ENCODE measurements at regions not wholly inside any gene's neighbourhood (a gene's known extent, or its start where the extent isn't known, plus 50 kb on each side); places are given as distances from the start of the nearest gene placed in this dataset.
"Not testable (repeated sequence)": the region's sequence is repeated elsewhere in the genome, so short reads cannot be mapped to it uniquely, and the experiment has no call there.

DNA sequence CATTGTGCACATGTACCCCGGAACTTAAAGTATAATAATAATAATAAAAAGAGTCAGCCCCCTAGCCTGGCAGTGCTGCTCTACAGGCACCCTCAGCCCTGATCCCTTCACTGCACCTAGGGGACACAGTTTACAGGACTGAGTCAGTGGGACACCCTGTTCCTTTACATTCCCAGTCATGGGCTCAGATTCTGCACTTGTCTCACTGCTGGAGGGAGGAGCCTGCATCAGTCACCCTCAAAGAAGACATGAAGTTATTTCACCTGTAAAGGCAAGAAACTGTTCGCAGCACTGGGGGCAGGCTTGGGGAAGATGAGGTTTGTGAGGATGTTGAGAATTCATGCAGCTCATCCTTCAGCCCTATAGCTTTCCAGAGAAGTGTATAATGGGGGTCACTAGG lies 50.7 kb upstream of the VPREB1 start:
- ChIA-PET CTCF (no interaction called here), POLR2A (no interaction called here)
- no peaks in the 10 kb centered on the region for H3K36me3 Mint-ChIP-seq (ENCODE audit: low read depth)

DNA sequence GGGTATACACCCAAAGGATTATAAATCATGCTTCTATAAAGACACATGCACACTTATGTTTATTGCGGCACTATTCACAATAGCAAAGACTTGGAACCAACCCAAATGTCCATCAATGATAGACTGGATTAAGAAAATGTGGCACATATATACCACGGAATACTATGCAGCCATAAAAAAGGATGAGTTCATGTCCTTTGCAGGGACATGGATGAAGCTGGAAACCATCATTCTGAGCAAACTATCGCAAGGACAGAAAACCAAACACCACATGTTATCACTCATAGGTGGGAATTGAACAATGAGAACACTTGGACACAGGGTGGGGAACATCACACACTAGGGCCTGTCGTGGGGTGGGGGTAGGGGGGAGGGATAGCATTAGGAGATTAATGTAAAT lies 51.1 kb upstream of the VPREB1 start:
- H3K4me1 Mint-ChIP-seq (ENCODE audit: low read depth); H3K36me3 Mint-ChIP-seq (ENCODE audit: low read depth); POLR2A ChIA-PET; H3K27ac Mint-ChIP-seq; CTCF ChIA-PET; H3K9me3 Mint-ChIP-seq (ENCODE audit: insufficient read depth); DNase-seq; ATAC-seq; H3K4me3 Mint-ChIP-seq: not testable (repeated sequence)
- H3K27me3 Mint-ChIP-seq (ENCODE audit: low read depth): peaks cover 38% of the 10 kb centered on the region

More for the DNA sequence above, 50.7 kb upstream of the VPREB1 start:
- no peaks in the 10 kb centered on the region for H3K9me3 Mint-ChIP-seq (ENCODE audit: insufficient read depth)
- DNase-seq (no peak), ATAC-seq (no peak)
- H3K4me1 Mint-ChIP-seq (ENCODE audit: low read depth): peaks cover 2% of the 10 kb centered on the region
- peaks cover 36% of the 10 kb centered on the region for H3K27me3 Mint-ChIP-seq (ENCODE audit: low read depth)
- H3K4me3 Mint-ChIP-seq: no peak overlapping the region
- H3K27ac Mint-ChIP-seq: no peak overlapping the region

DNA sequence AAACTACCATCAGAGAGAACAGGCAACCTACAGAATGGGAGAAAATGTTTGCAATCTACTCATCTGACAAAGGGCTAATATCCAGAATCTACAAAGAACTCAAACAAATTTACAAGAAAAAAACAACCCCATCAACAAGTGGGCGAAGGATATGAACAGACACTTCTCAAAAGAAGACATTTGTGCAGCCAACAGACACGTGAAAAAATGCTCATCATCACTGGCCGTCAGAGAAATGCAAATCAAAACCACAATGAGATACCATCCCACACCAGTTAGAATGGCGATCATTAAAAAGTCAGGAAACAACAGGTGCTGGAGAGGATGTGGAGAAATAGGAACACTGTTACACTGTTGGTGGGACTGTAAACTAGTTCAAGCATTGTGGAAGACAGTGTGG lies 51.6 kb upstream of the VPREB1 start:
- H3K4me1 Mint-ChIP-seq (ENCODE audit: low read depth); H3K36me3 Mint-ChIP-seq (ENCODE audit: low read depth); H3K27ac Mint-ChIP-seq; CTCF ChIA-PET; H3K9me3 Mint-ChIP-seq (ENCODE audit: insufficient read depth); H3K4me3 Mint-ChIP-seq; POLR2A ChIA-PET; DNase-seq; ATAC-seq: not testable (repeated sequence)
- H3K27me3 Mint-ChIP-seq (ENCODE audit: low read depth): peaks cover 40% of the 10 kb centered on the region

DNA sequence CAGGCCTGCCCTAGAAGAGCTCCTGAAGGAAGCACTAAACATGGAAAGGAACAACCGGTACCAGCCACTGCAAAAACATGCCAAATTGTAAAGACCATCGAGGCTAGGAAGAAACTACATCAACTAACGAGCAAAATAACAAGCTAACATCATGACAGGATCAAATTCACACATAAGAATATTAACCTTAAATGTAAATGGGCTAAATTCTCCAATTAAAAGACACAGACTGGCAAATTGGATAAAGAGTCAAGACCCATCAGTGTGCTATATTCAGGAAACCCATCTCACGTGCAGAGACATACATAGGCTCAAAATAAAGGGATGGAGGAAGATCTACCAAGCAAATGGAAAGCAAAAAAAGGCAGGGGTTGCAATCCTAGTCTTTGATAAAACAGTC lies 54.8 kb upstream of the VPREB1 start:
- POLR2A ChIA-PET; CTCF ChIA-PET; DNase-seq; H3K36me3 Mint-ChIP-seq (ENCODE audit: low read depth); ATAC-seq; H3K4me3 Mint-ChIP-seq; H3K9me3 Mint-ChIP-seq (ENCODE audit: insufficient read depth); H3K4me1 Mint-ChIP-seq (ENCODE audit: low read depth); H3K27ac Mint-ChIP-seq: not testable (repeated sequence)
- peaks cover 54% of the 10 kb centered on the region for H3K27me3 Mint-ChIP-seq (ENCODE audit: low read depth)

DNA sequence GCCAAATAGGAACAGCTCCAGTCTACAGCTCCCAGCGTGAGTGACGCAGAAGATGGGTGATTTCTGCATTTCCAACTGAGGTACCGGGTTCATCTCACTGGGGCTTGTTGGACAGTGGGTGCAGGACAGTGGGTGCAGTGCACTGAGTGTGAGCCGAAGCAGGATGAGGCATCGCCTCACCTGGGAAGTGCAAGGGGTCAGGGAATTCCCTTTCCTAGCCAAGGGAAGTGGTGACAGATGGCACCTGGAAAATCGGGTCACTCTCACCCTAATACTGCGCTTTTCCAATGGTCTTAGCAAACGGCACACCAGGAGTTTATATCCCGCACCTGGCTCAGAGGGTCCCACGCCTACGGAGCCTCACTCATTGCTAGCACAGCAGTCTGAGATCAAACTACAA lies 56.7 kb upstream of the VPREB1 start:
- DNase-seq; H3K4me3 Mint-ChIP-seq; POLR2A ChIA-PET; ATAC-seq; H3K27ac Mint-ChIP-seq; CTCF ChIA-PET; H3K9me3 Mint-ChIP-seq (ENCODE audit: insufficient read depth); H3K4me1 Mint-ChIP-seq (ENCODE audit: low read depth); H3K36me3 Mint-ChIP-seq (ENCODE audit: low read depth): not testable (repeated sequence)
- H3K27me3 Mint-ChIP-seq (ENCODE audit: low read depth): peaks cover 57% of the 10 kb centered on the region

DNA sequence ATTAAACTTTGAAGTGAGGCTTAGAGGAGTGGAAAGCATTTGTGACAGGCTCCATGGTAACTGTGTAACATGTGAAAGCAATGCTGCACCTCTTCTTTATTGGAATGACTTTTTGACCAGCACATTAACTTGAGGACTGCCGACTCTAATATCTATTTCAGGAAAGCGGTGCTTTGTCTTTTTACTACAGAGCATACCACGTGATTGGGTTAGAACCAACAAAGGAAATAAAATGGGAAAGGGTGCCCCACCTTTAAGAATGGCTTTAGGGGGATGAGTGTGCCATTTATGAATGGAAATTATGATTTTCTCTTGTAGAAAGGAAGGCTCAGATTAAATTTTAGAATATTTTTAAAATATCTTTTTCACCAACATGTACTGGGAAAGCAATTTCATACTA lies 57.3 kb upstream of the VPREB1 start:
- no peaks in the 10 kb centered on the region for H3K9me3 Mint-ChIP-seq (ENCODE audit: insufficient read depth)
- POLR2A ChIA-PET: no interaction called here
- no peaks in the 10 kb centered on the region for H3K4me1 Mint-ChIP-seq (ENCODE audit: low read depth)
- no peak for DNase-seq
- H3K4me3 Mint-ChIP-seq: no peak overlapping the region
- no peaks in the 10 kb centered on the region for H3K36me3 Mint-ChIP-seq (ENCODE audit: low read depth)
- no peak overlapping the region for H3K27ac Mint-ChIP-seq
- CTCF ChIA-PET: interaction anchor here (4.3 kb wide), 1 partner anchor 9 kb away, joined by 25 read pairs; no protein-coding TSS in a partner anchor
- ATAC-seq: no peak
- H3K27me3 Mint-ChIP-seq (ENCODE audit: low read depth): peaks cover 58% of the 10 kb centered on the region

DNA sequence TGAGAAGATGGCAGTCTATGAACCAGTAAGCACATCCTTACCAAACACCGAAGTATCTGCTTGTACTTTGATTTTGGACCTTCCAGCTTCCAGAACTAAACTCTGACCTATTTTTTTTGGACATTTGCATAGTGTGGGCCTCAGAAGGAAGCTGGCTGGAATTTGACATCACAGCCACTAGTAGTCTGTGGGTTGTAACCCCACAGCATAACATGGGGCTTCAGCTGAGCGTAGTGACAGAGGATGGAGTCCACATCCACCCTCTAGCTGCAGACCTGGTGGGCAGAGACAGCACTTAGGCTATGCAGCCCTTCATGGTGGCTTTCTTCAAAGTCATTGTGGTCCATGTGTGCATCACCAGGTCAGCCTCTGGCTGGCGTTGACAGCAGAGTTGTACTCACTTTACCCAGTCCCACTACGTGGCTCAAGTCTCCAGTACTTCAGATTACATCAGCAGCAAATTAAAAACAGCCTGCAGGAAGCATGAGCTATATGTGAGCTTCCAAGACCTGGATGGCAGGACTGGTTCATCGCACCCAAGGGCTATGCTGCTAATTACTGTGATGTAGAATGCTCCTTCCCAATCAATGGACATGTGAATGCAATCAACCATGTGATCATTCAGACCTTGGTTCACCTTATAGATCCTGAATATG lies 58.6 kb upstream of the VPREB1 start:
- H3K4me3 Mint-ChIP-seq: no peak overlapping the region
- H3K36me3 Mint-ChIP-seq (ENCODE audit: low read depth): no peaks in the 10 kb centered on the region
- no peak for DNase-seq
- no peaks in the 10 kb centered on the region for H3K9me3 Mint-ChIP-seq (ENCODE audit: insufficient read depth)
- H3K27me3 Mint-ChIP-seq (ENCODE audit: low read depth): peaks cover 50% of the 10 kb centered on the region
- no peaks in the 10 kb centered on the region for H3K4me1 Mint-ChIP-seq (ENCODE audit: low read depth)
- CTCF ChIA-PET: interaction anchor here (0.9 to 4.3 kb wide), 3 partner anchors 10 to 22 kb away, joined by 3 to 25 read pairs (median 4); no protein-coding TSS in a partner anchor
- ATAC-seq: no peak
- POLR2A ChIA-PET: no interaction called here
- H3K27ac Mint-ChIP-seq: no peak overlapping the region

DNA sequence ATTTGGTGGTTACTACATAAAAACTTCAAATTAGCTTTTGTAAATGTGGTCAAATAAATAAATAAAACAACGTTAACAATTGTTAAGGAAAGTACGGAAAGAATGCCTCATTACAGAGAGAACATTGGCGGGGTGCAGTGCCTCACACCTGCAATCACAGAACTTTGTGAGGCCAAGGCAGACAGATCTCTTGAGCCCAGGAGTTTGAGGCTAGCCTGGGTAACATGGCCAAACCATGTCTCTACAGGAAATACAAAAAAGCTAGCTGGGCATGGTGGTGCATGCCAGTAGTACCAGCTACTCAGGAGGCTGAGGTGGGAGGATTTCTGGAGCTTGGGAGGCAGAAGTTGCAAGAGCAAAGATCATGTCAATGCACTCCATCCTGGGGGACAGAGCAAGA lies 59.4 kb upstream of the VPREB1 start:
- ATAC-seq: no peak
- H3K4me1 Mint-ChIP-seq (ENCODE audit: low read depth): no peaks in the 10 kb centered on the region
- peaks cover 42% of the 10 kb centered on the region for H3K27me3 Mint-ChIP-seq (ENCODE audit: low read depth)
- no peak overlapping the region for H3K4me3 Mint-ChIP-seq
- no peaks in the 10 kb centered on the region for H3K36me3 Mint-ChIP-seq (ENCODE audit: low read depth)
- ChIA-PET CTCF (interaction anchor here (1.1 to 4.3 kb wide), 2 partner anchors 11 to 21 kb away, joined by 3 to 25 read pairs; no protein-coding TSS in a partner anchor), POLR2A (no interaction called here)
- no peak for DNase-seq
- no peaks in the 10 kb centered on the region for H3K9me3 Mint-ChIP-seq (ENCODE audit: insufficient read depth)
- H3K27ac Mint-ChIP-seq: no peak overlapping the region

DNA sequence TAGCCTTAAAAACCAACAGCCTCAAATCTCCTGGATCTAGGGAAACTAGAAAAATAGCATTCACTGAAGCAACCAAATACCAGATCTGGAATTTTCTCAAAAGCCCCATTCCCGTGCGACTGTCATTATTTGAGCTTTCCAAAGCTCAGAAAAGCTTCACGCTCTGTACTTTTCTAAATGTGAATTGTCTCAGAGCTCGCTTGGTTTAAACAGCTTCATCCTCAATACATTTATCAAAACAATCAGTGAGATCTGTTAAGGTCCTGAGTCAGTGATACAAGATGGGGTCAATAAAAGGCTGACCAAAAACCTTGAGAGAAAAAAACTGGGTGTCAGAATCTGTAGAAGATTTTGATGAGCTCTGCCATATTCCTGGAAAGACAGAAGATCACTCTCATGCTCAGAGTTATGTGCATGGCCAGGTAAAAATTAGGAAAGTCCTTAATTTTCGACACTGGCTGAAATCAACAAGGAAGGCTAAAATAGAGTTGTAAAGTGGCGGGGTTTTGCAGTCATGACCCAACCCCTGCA lies 60.2 kb upstream of the VPREB1 start:
- no peak overlapping the region for H3K4me3 Mint-ChIP-seq
- no peaks in the 10 kb centered on the region for H3K9me3 Mint-ChIP-seq (ENCODE audit: insufficient read depth)
- H3K4me1 Mint-ChIP-seq (ENCODE audit: low read depth): no peaks in the 10 kb centered on the region
- no peak overlapping the region for H3K27ac Mint-ChIP-seq
- POLR2A ChIA-PET: no interaction called here
- ATAC-seq (no peak), DNase-seq (no peak)
- peaks cover 35% of the 10 kb centered on the region for H3K27me3 Mint-ChIP-seq (ENCODE audit: low read depth)
- CTCF ChIA-PET: interaction anchor here (2.1 to 4.3 kb wide), 3 partner anchors 12 to 238 kb away, joined by 7 to 25 read pairs (median 9); no protein-coding TSS in a partner anchor
- H3K36me3 Mint-ChIP-seq (ENCODE audit: low read depth): no peaks in the 10 kb centered on the region

DNA sequence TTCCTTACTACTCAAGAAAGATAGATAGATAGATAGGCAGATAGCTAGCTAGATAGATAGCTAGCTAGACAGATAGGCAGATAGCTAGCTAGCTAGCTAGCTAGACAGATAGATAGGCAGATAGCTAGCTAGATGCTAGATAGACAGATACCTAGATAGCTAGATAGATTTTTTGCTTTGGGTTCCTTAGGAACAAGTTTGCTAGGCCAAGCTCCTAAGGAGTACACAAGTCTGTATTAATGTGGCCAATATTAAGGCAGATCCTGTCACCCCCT lies 61.7 kb upstream of the VPREB1 start:
- DNase-seq: no peak
- Mint-ChIP-seq H3K27me3 (ENCODE audit: low read depth) (peaks cover 27% of the 10 kb centered on the region), H3K27ac (no peak overlapping the region), H3K9me3 (ENCODE audit: insufficient read depth) (no peaks in the 10 kb centered on the region), H3K4me3 (no peak overlapping the region), H3K36me3 (ENCODE audit: low read depth) (no peaks in the 10 kb centered on the region), H3K4me1 (ENCODE audit: low read depth) (no peaks in the 10 kb centered on the region)
- ChIA-PET POLR2A (interaction anchor here (0.6 kb wide), 1 partner anchor 289 kb away, joined by 4 read pairs; no protein-coding TSS in a partner anchor), CTCF (interaction anchor here (1.0 to 4.3 kb wide), 5 partner anchors 13 to 239 kb away, joined by 3 to 25 read pairs (median 7); no protein-coding TSS in a partner anchor)
- no peak for ATAC-seq

DNA sequence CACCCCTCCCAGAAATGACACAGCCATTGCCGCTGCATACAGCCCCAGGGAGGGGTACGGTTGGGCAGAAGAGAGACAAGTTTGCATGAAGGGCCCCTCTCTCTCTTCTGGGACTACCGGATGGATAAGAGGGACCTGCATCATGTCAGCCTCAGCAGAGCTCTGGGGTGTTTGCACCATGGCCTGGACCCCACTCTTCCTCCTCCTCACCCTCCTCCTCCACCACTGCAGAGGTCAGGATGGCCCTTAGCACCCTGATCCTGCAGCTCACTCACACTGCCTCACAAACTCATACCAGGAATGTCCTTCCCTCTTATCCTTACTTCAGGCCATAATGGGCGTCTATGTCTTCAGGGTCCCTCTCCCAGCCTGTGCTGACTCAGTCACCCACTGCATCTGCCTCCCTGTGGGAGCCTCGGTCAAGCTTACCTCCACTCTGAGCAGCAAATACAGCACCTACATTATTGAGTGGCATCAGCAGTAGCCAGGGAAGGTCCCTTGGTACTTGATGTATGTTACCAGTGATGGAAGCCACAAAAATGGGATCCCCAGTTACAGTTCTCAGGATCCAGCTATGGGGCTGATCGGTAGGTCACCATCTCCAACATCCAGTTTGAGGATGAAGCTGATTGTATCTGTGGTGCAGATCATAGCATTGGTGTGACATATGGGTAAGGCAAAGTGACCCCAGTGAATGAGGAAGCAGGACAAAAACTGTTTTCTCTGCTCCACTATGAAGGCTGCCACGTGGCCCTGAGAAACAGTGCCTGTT lies 62.2 kb upstream of the VPREB1 start:
- no peaks in the 10 kb centered on the region for H3K36me3 Mint-ChIP-seq (ENCODE audit: low read depth)
- H3K4me1 Mint-ChIP-seq (ENCODE audit: low read depth): no peaks in the 10 kb centered on the region
- no peak for DNase-seq
- POLR2A ChIA-PET: interaction anchor here (0.6 kb wide), 1 partner anchor 289 kb away, joined by 4 read pairs; no protein-coding TSS in a partner anchor
- H3K27ac Mint-ChIP-seq: no peak overlapping the region
- no peaks in the 10 kb centered on the region for H3K9me3 Mint-ChIP-seq (ENCODE audit: insufficient read depth)
- no peak overlapping the region for H3K4me3 Mint-ChIP-seq
- ATAC-seq: no peak
- peaks cover 27% of the 10 kb centered on the region for H3K27me3 Mint-ChIP-seq (ENCODE audit: low read depth)
- CTCF ChIA-PET: interaction anchor here (1.0 to 2.6 kb wide), 4 partner anchors 19 to 240 kb away, joined by 3 to 9 read pairs (median 6); no protein-coding TSS in a partner anchor

DNA sequence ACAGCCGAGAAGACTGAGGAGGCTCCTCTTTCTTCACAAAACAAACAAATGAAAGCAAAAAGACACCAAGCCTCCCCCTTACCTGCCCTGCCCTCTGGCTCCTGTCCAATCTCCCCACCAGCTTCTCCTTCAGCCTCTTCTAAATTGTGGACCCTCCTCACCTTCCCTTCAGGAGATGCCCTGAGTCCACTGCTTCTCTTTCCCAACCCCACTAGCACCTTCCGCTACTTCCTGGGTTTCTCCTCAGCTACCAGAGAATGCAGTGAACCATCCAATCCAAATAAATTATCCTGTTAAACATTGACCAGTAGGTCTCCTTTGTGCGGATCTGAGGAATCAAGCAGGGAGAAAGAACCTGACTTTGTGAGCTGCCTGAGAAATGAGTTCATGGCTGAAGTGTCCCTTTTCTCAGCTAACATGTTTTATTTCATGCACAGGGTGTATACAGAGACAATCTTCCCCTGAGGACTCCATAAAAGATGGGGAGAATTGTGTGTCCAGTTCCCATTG lies 63.2 kb upstream of the VPREB1 start:
- no peak for DNase-seq
- Mint-ChIP-seq H3K27ac (no peak overlapping the region), H3K36me3 (ENCODE audit: low read depth) (no peaks in the 10 kb centered on the region), H3K4me1 (ENCODE audit: low read depth) (no peaks in the 10 kb centered on the region), H3K27me3 (ENCODE audit: low read depth) (peaks cover 25% of the 10 kb centered on the region), H3K9me3 (ENCODE audit: insufficient read depth) (no peaks in the 10 kb centered on the region), H3K4me3 (no peak overlapping the region)
- ATAC-seq: no peak
- CTCF ChIA-PET: interaction anchor here (1.4 to 1.5 kb wide), 2 partner anchors 54 to 209 kb away, joined by 3 to 4 read pairs; no protein-coding TSS in a partner anchor
- POLR2A ChIA-PET: no interaction called here
